ENCODE measurements at regions not wholly inside any gene's neighbourhood (a gene's known extent, or its start where the extent isn't known, plus 50 kb on each side); places are given as distances from the start of the nearest gene placed in this dataset.

GRCh38 chr2:8538531-8538930 is 143.3 kb upstream of the ID2 start:
- Histone ChIP-seq H3K36me3 (ENCODE audit: low read depth) (no peaks in the 10 kb centered on the region), H3K4me3 (no peak overlapping the region), H3K4me1 (ENCODE audit: low read depth) (peaks cover 17% of the 10 kb centered on the region), H3K9me3 (no peaks in the 10 kb centered on the region)
- ATAC-seq: no peak
- no peak for TF ChIP-seq CTCF (IDR thresholded peaks at IDR 0.05)
- no peak for DNase-seq
- intact Hi-C loops (cut with DNase I, micrococcal nuclease): no loop called here

GRCh38 chr2:8538931-8539621 is 142.8 kb upstream of the ID2 start:
- H3K36me3 ChIP-seq (ENCODE audit: low read depth): no peaks in the 10 kb centered on the region
- DNase-seq (peak in 1 of 3 donors; percentile 48), ATAC-seq (no peak)
- TF ChIP-seq CTCF (IDR thresholded peaks at IDR 0.05): no peak
- intact Hi-C loops (cut with DNase I, micrococcal nuclease): no loop called here
- no peaks in the 10 kb centered on the region for H3K9me3 ChIP-seq
- no peak overlapping the region for H3K4me3 ChIP-seq
- H3K4me1 ChIP-seq (ENCODE audit: low read depth): peaks cover 18% of the 10 kb centered on the region

- H3K4me1 ChIP-seq (ENCODE audit: low read depth): peaks cover 25% of the 10 kb centered on the region
- H3K4me3 ChIP-seq: no peak overlapping the region
- H3K9me3 ChIP-seq: no peaks in the 10 kb centered on the region
- DNase-seq: peak in 2 of 3 donors; percentile 69 to 83
- ATAC-seq: peak; percentile 72
- intact Hi-C loops (cut with DNase I, micrococcal nuclease): no loop called here
- TF ChIP-seq CTCF (IDR thresholded peaks at IDR 0.05): peak; percentile 12
- H3K36me3 ChIP-seq (ENCODE audit: low read depth): no peaks in the 10 kb centered on the region
Observed at GRCh38 chr2:8539743-8540551, 141.9 kb upstream of the ID2 start.

- Histone ChIP-seq H3K36me3 (ENCODE audit: low read depth) (no peaks in the 10 kb centered on the region), H3K9me3 (no peaks in the 10 kb centered on the region), H3K4me1 (ENCODE audit: low read depth) (peaks cover 30% of the 10 kb centered on the region), H3K4me3 (no peak overlapping the region)
- intact Hi-C loops (cut with DNase I, micrococcal nuclease): no loop called here
- TF ChIP-seq CTCF (IDR thresholded peaks at IDR 0.05): no peak
- DNase-seq (no peak), ATAC-seq (no peak)
Observed at GRCh38 chr2:8540552-8541055, 141.3 kb upstream of the ID2 start.

GRCh38 chr2:8541223-8541622 is 140.6 kb upstream of the ID2 start:
- no peak for TF ChIP-seq CTCF (IDR thresholded peaks at IDR 0.05)
- Histone ChIP-seq H3K4me3 (no peak overlapping the region), H3K9me3 (no peaks in the 10 kb centered on the region), H3K36me3 (ENCODE audit: low read depth) (no peaks in the 10 kb centered on the region), H3K4me1 (ENCODE audit: low read depth) (peaks cover 31% of the 10 kb centered on the region)
- DNase-seq (no peak), ATAC-seq (no peak)
- intact Hi-C loops (cut with DNase I, micrococcal nuclease): no loop called here

Measured in mucosa of descending colon (tissue), 3 donors.